Heart right ventricle (tissue), 16 donors: ENCODE measurements at regions not wholly inside any gene's neighbourhood (a gene's known extent, or its start where the extent isn't known, plus 50 kb on each side); places are given as distances from the start of the nearest gene placed in this dataset.

Source experiments
- ATAC-seq, 8 donors: fragments of 200-7000 bp; cut with Tn5 transposase; one replicate each; pipeline ENCODE4 v1.9.1; 2020; ENCODE audit warnings: mild to moderate bottlenecking in 8 of 8, moderate library complexity in 8 of 8, moderate number of reproducible peaks in 1 of 8
- DNase-seq, 2 donors: peaks; one replicate each; pipeline ENCODE4 v3.0.0-alpha.2; 2020
- H3K27ac ChIP-seq, 10 donors: fragments of 200-600 bp; sonication (generic) in 2 of 10; one replicate each; pipeline versions ENCODE4 v1.5.0 to v1.8.0; 2020 to 2022; ENCODE audit warnings: mild to moderate bottlenecking in 3 of 10
- H3K27me3 ChIP-seq, 7 donors: fragments of 200-600 bp; one replicate each; pipeline ENCODE4 v1.8.0; 2021 to 2022; ENCODE audit warnings: mild to moderate bottlenecking in 2 of 7
- H3K36me3 ChIP-seq, 9 donors: fragments of 200-600 bp; sonication (generic) in 1 of 9; one replicate each; pipeline versions ENCODE4 v1.5.0 to v1.8.0; 2020 to 2022; ENCODE audit warnings: mild to moderate bottlenecking in 2 of 9
- H3K4me1 ChIP-seq, 9 donors: fragments of 200-600 bp; sonication (generic) in 1 of 9; one replicate each; pipeline versions ENCODE4 v1.5.0 to v1.8.0; 2020 to 2022; ENCODE audit warnings: mild to moderate bottlenecking in 4 of 9
- H3K4me3 ChIP-seq, 10 donors: fragments of 200-600 bp; sonication (generic) in 2 of 10; one replicate each; pipeline versions ENCODE4 v1.5.0 to v1.8.0; 2020 to 2022; ENCODE audit warnings: mild to moderate bottlenecking in 7 of 10, moderate library complexity in 2 of 10
- H3K9me3 ChIP-seq, 11 donors: fragments of 200-600 bp in 10 of 11; sonication (generic) in 2 of 11; one replicate each; pipeline versions ENCODE4 v1.5.0 to v1.8.0; 2013 to 2022; ENCODE audit warnings: mild to moderate bottlenecking in 2 of 11, control low read depth in 1 of 11, moderate library complexity in 1 of 11
- CTCF ChIP-seq, 9 donors: fragments of 200-600 bp; sonication (generic) in 2 of 9; IDR thresholded peaks; one replicate each; pipeline versions ENCODE4 v1.5.0 to v1.8.0; 2021 to 2022; ENCODE audit warnings: antibody characterized with exemption in 9 of 9, mild to moderate bottlenecking in 5 of 9, moderate library complexity in 1 of 9
- WGBS, 2 donors: extraction: QIAGEN DNeasy Blood & Tissue Kit; methylation state at CpG; one replicate each; pipeline ENCODE4 v1.1.7; 2013; ENCODE audit warnings: inconsistent platforms in 1 of 2; 5-methylcytosine and 5-hydroxymethylcytosine counted together
- intact Hi-C, 10 donors: fragments of 100-400 bp; cut with DNase I; formaldehyde crosslinking; loops; one replicate each; pipeline versions ENCODE4 v1.11.1 to v1.14.2; 2022
- donor health status: Arrhythmogenic right ventricular cardiomyopathy.
- donor health status: ischemic (EF 13 %, LVEDD 7.1; RV severe dilation, severe dysfunction).
- donor health status: healthy with polysubstance abuse.
- donor health status: DM: no; HTN: yes; CAD: no.
- donor health status: DM: no; HTN: no; CAD: no.
- donor health status: ischemic (EF 25% LVEDD 6.9; RV normal size, moderate dysfunction).
- donor health status: ischemic (EF 25% LVEDD 5.7; RV mildly dilated, moderate dysfunction).
- donor health status: healthy.
- donor health status: DM: yes; HTN: yes; CAD: no.
- donor health status: Ischemic cardiomyopathy.
- donor health status: ischemic (EF 35%, LVEDD 5.7; RV mildly dilated, moderate dysfunction).
- donor health status: nonischemic (EF 11% LVEDD 7.7; RV severe dilation, severe dysfunction).
- donor health status: DM: yes; HTN: yes; CAD: no.
- donor health status: PGD.
- donor health status: ischemic (EF 29% LVEDD 5.4; RV normal size, mild dysfunction).
- donor health status: nonischemic (EF 23%, LVEDD 6.1; RV moderate dilation, normal function).

- no peak for ATAC-seq
- intact Hi-C loops = loop anchor here in 1 of 10 donors (10.0 kb wide), 1 partner anchor 65 kb away; no protein-coding TSS in a partner anchor
- Histone ChIP-seq H3K4me1 (no peaks in the 10 kb centered on the region), H3K4me3 (no peak overlapping the region), H3K27ac (no peak overlapping the region), H3K36me3 (no peaks in the 10 kb centered on the region), H3K27me3 (no peaks in the 10 kb centered on the region), H3K9me3 (no peaks in the 10 kb centered on the region)
- no peak for TF ChIP-seq CTCF (IDR thresholded peaks at IDR 0.05)
- no peak for DNase-seq
- WGBS, 2 donors = 75 to 88% methylated on average over 4 of the region's 4 CpGs
Observed at GRCh38 chr18:40569605-40570004, 1385.4 kb upstream of the PIK3C3 start.

DNA sequence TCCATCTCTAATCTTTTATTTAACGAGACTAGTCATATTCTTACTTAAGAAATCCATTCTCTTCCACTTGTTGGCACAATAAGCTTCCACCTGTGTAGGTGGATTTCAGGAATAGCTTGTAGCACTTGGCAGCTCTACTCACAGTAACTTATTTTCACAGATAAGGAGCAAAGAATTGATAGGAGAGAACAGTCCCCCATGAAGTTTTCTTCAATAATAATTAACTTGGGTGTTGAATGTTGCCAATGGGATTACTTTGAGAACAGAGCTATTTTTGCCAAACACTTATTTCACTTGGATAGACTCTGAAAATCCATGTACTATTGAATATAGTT is 1388.6 kb upstream of the PIK3C3 start:
- Histone ChIP-seq H3K9me3 (no peaks in the 10 kb centered on the region), H3K36me3 (no peaks in the 10 kb centered on the region), H3K27me3 (no peaks in the 10 kb centered on the region), H3K4me1 (no peaks in the 10 kb centered on the region), H3K27ac (no peak overlapping the region), H3K4me3 (no peak overlapping the region)
- intact Hi-C loops = no loop called here
- TF ChIP-seq CTCF (IDR thresholded peaks at IDR 0.05) = no peak
- WGBS, 2 donors = 78 to 88% methylated on average over 1 of the region's 1 CpG
- DNase-seq (no peak), ATAC-seq (no peak)

DNA sequence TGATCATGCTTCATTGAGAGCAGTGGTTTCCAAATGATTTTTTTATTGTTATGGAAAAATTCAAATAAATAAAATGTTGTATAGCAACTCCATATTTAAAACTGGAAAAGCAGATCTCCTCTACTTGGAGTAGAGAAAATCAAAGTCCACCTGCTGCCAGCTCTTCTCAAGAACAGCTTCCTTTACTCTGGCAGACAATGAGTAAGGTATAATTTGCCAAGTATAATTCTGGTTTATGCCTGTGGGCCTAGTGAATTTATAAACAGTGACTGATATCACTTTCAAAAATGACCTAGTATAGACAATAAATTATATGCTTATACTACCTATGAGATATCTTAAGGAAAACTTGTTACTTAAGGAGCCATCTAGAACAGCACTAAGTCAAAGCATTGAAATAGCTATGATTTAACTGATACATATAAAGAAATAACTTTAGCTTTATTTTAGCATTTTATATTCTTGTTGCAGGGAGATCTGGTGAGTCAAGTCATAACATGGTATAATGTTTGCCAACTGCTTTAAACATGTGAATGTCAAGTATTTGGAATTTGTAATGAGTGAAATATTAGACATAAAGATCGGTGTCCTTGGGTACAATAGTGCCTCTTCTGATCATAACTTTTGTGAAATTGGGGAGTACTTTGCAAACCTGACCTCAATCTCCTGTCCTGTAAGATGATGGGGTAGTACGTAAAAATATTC is 1389.1 kb upstream of the PIK3C3 start:
- ATAC-seq = no peak
- intact Hi-C loops = no loop called here
- 20 to 45% methylated on average over 2 of the region's 2 CpGs for WGBS, 2 donors

GRCh38 chr18:40559556-40559955 is 1395.5 kb upstream of the PIK3C3 start:
- no peak for ATAC-seq
- H3K36me3 ChIP-seq = no peaks in the 10 kb centered on the region
- 57 to 78% methylated on average over 3 of the region's 3 CpGs for WGBS, 2 donors
- intact Hi-C loops = no loop called here
- no peaks in the 10 kb centered on the region for H3K4me1 ChIP-seq
- peaks cover 0 to 4% (median 0%) of the 10 kb centered on the region in 11 donors for H3K9me3 ChIP-seq
- H3K27ac ChIP-seq = no peak overlapping the region
- no peaks in the 10 kb centered on the region for H3K27me3 ChIP-seq
- DNase-seq = no peak
- no peak for TF ChIP-seq CTCF (IDR thresholded peaks at IDR 0.05)
- H3K4me3 ChIP-seq = no peak overlapping the region

More for the DNA sequence above, 1389.1 kb upstream of the PIK3C3 start:
- no peak for DNase-seq
- H3K27me3 ChIP-seq = no peaks in the 10 kb centered on the region
- TF ChIP-seq CTCF (IDR thresholded peaks at IDR 0.05) = no peak
- H3K27ac ChIP-seq = no peak overlapping the region
- peaks cover 0 to 4% (median 0%) of the 10 kb centered on the region in 11 donors for H3K9me3 ChIP-seq
- H3K4me1 ChIP-seq = no peaks in the 10 kb centered on the region
- no peaks in the 10 kb centered on the region for H3K36me3 ChIP-seq
- H3K4me3 ChIP-seq = no peak overlapping the region
